GM12878 (cell line): ENCODE measurements at regions not wholly inside any gene's neighbourhood (a gene's known extent, or its start where the extent isn't known, plus 50 kb on each side); places are given as distances from the start of the nearest gene placed in this dataset.

Source experiments
- ATAC-seq: fragments of 200-7000 bp; cut with Tn5 transposase; 3 replicates; pipeline ENCODE4 v1.9.1; 2020; ENCODE audit warnings: mild to moderate bottlenecking, moderate library complexity
- BruUV-seq: library from RNA; stranded (reverse); fragments of 400-500 nt; replicated peaks from 2 replicates; lab custom pipeline; 2021; lab: Mats Ljungman, UMichigan
- CTCF ChIA-PET: fragments of 300-600 bp; sonication (Branson Sonifier 250); formaldehyde crosslinking; extraction: SDS; loops from one replicate; lab custom pipeline; 2021; ENCODE audit warnings: inconsistent platforms; lab: Yijun Ruan, JAX
- POLR2A ChIA-PET: fragments of 350-600 bp; formaldehyde crosslinking; extraction: SDS; loops from one replicate; lab custom pipeline; 2021; ENCODE audit warnings: inconsistent platforms; lab: Charles Lee
- RAD21 ChIA-PET: fragments of 300-600 bp; sonication (Branson Sonifier 250); formaldehyde crosslinking; loops from one replicate; lab custom pipeline; 2023; ENCODE audit warnings: antibody characterized with exemption; ENCODE audit not compliant: unreplicated experiment; lab: Charles Lee
- SMC1A ChIA-PET: fragments of 300-600 bp; sonication (Branson Sonifier 250); formaldehyde crosslinking; loops from one replicate; lab custom pipeline; 2023; ENCODE audit not compliant: unreplicated experiment, uncharacterized antibody; lab: Charles Lee
- DNase-seq: peaks from one replicate; pipeline ENCODE4 v3.0.0-alpha.2; 2011; ENCODE audit warnings: low read depth, low spot score
- FAIRE-seq: peaks from 3 replicates; lab custom pipeline; 2011; peaks lifted over from hg19 to GRCh38; lab: Jason Lieb, UNC
- H2AFZ ChIP-seq: 2 replicates; pipeline ENCODE4 v1.6.0; 2011; ENCODE audit warnings: low read depth, low read length, control low read depth; ENCODE audit not compliant: control insufficient read depth
- H3K27ac ChIP-seq: 2 replicates; pipeline ENCODE4 v1.5.1; 2011; ENCODE audit warnings: control low read depth; ENCODE audit not compliant: control insufficient read depth, insufficient read depth
- H3K27me3 ChIP-seq, 2 experiments: replicated peaks in 1 of 2; 2 replicates each; pipeline versions ENCODE4 v1.6.0 to v1.6.1; 2011; ENCODE audit warnings: low read length in 1 of 2; ENCODE audit not compliant: control insufficient read depth in 2 of 2, insufficient read depth in 2 of 2
- H3K36me3 ChIP-seq, 2 experiments: 2 replicates each; pipeline ENCODE4 v1.5.1; 2011; ENCODE audit warnings: low read length in 1 of 2; ENCODE audit not compliant: control insufficient read depth in 2 of 2, insufficient read depth in 2 of 2
- H3K4me1 ChIP-seq: 2 replicates; pipeline ENCODE4 v1.6.1; 2011; ENCODE audit warnings: mild to moderate bottlenecking, low read length, moderate library complexity, mixed read lengths; ENCODE audit not compliant: control insufficient read depth, insufficient read depth
- H3K4me2 ChIP-seq: 2 replicates; pipeline ENCODE4 v1.6.0; 2011; ENCODE audit warnings: control low read depth; ENCODE audit not compliant: control insufficient read depth, insufficient read depth
- H3K4me3 ChIP-seq: fragments of 200-600 bp; sonication (generic); 2 replicates; pipeline ENCODE4 v1.5.1; 2016
- H3K79me2 ChIP-seq: 2 replicates; pipeline ENCODE4 v1.6.0; 2011; ENCODE audit warnings: low read length; ENCODE audit not compliant: control insufficient read depth, insufficient read depth
- H3K9ac ChIP-seq: 2 replicates; pipeline ENCODE4 v1.8.0; 2011; ENCODE audit warnings: low read length, control low read depth, mixed read lengths; ENCODE audit not compliant: control insufficient read depth, insufficient read depth
- H3K9me3 ChIP-seq: replicated peaks from 3 replicates; pipeline ENCODE4 v1.5.1; 2011; ENCODE audit warnings: mild to moderate bottlenecking, low read length; ENCODE audit not compliant: control insufficient read depth, insufficient read depth
- H4K20me1 ChIP-seq: 2 replicates; pipeline ENCODE4 v1.6.0; 2011; ENCODE audit not compliant: control insufficient read depth, insufficient read depth
- CBX3 ChIP-seq: fragments of 200-600 bp; sonication (generic); IDR thresholded peaks from 2 replicates; pipeline ENCODE4 v1.6.1; 2016; ENCODE audit warnings: low read depth, borderline replicate concordance
- CEBPB ChIP-seq, 2 experiments: fragments of 150-350 bp in 1 of 2; IDR thresholded peaks; 2 replicates each; pipeline ENCODE4 v1.6.1; 2012 to 2014; ENCODE audit warnings: low read depth in 2 of 2, low read length in 2 of 2, borderline replicate concordance in 1 of 2, inconsistent platforms in 1 of 2
- DPF2 ChIP-seq: fragments of 450-650 bp; IDR thresholded peaks from 2 replicates; pipeline ENCODE4 v1.6.1; 2017; ENCODE audit warnings: mild to moderate bottlenecking
- EP300 ChIP-seq, 2 experiments: fragments of 150-350 bp in 1 of 2; IDR thresholded peaks; 2 replicates each; pipeline ENCODE4 v1.6.1; 2011 to 2012; ENCODE audit warnings: low read depth in 2 of 2, low read length in 2 of 2, borderline replicate concordance in 1 of 2, improper control_type of control experiment in 1 of 2, inconsistent platforms in 1 of 2; ENCODE audit not compliant: control insufficient read depth in 1 of 2
- FOXM1 ChIP-seq: IDR thresholded peaks from 2 replicates; pipeline ENCODE4 v1.6.1; 2012; ENCODE audit warnings: low read depth, mild to moderate bottlenecking, inconsistent platforms, low read length, moderate library complexity
- IRF4 ChIP-seq: IDR thresholded peaks from 2 replicates; pipeline ENCODE4 v1.6.1; 2011; ENCODE audit warnings: low read depth, low read length
- JUND ChIP-seq: IDR thresholded peaks from 2 replicates; pipeline ENCODE4 v1.6.1; 2012; ENCODE audit warnings: low read depth, mild to moderate bottlenecking, low read length, improper control_type of control experiment, moderate library complexity
- PAX8 ChIP-seq: fragments of 450-650 bp; IDR thresholded peaks from 2 replicates; pipeline ENCODE4 v1.6.1; 2017; ENCODE audit warnings: mild to moderate bottlenecking, moderate library complexity
- POLR2AphosphoS2 ChIP-seq: IDR thresholded peaks from 2 replicates; pipeline ENCODE4 v1.6.1; 2011; ENCODE audit warnings: low read depth, mild to moderate bottlenecking, low read length, improper control_type of control experiment, moderate library complexity
- RUNX3 ChIP-seq: IDR thresholded peaks from 2 replicates; pipeline ENCODE4 v1.6.1; 2012; ENCODE audit warnings: low read length, inconsistent platforms
- TBL1XR1 ChIP-seq: IDR thresholded peaks from 2 replicates; pipeline ENCODE4 v1.6.1; 2012; ENCODE audit warnings: low read depth, low read length, improper control_type of control experiment
- TCF7 ChIP-seq: IDR thresholded peaks from 2 replicates; pipeline ENCODE4 v1.6.1; 2014; ENCODE audit warnings: antibody characterized with exemption, borderline replicate concordance
- WGBS: methylation state at CpG from one replicate; pipeline ENCODE4 v1.1.6; 2016; ENCODE audit warnings: low lambda C conversion rate; ENCODE audit not compliant: insufficient replicate concordance, insufficient coverage; ENCODE audit errors: missing lambda C conversion rate; 5-methylcytosine and 5-hydroxymethylcytosine counted together
- in situ Hi-C: fragments of 300-500 bp; cut with MboI; formaldehyde crosslinking; loops from 9 replicates; pipeline ENCODE4 v1.14.3; 2018; ENCODE audit warnings: mixed read lengths
- intact Hi-C: fragments of 100-400 bp; cut with micrococcal nuclease; formaldehyde crosslinking; loops from one replicate; pipeline ENCODE4 v1.14.2; 2022; ENCODE audit not compliant: unreplicated experiment
- TF ChIP-seq, protein P1 (sequence below): IDR thresholded peaks from 2 replicates; pipeline ENCODE4 v1.6.1; 2012; ENCODE audit warnings: improper control_type of control experiment, low read depth, low read length; ENCODE audit not compliant: insufficient replicate concordance
- TF ChIP-seq, protein P2 (sequence below): IDR thresholded peaks from 2 replicates; pipeline ENCODE4 v1.6.1; 2012; ENCODE audit warnings: low read depth, low read length, improper control_type of control experiment

DNA sequence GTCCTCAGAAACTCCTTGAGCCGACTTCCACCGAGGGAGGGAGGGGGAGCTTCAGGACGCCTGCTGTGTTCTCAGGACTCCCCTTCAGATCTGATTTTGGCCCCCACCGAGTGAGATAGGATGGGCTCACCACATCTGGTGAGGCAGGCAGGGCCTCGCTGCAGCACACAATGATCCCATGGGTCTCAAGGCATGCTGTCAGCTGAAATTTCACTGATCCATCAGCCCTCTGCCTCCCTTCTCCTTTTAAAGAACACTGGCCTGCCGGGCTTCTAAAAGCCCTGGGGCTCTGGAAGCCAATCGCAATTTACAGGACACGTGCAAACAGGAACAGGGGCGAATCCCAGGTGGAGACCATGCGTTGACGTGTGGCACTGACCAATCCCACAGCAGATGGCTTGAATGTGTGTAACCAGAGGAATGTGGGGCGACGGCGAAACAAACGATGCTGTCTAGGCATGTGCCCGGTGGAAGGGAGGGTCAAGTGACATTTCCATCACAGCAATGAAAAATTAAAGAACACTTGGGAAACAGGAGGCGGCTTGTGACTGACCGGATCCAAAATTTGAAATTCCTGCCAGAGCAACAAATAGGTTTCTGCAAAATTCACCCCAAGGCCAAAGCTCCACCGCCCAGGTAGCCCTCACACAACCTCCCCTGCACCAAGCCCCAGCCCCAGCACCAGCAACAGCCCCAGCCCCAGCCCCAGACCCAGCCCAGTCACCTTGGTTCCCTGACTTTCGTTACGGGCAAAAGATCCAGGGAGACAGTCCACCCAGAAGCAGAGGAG lies 167.1 kb upstream of the ZNF337 start:
- CTCF ChIA-PET, result no interaction called here
- Histone ChIP-seq H3K79me2 (no peaks in the 10 kb centered on the region), H3K27me3 (no peaks in the 10 kb centered on the region; a peak in 2 of 4 replicates), H4K20me1 (no peaks in the 10 kb centered on the region), H3K4me2 (peak overlapping the region; percentile 74), H3K36me3 (no peaks in the 10 kb centered on the region), H3K9ac (no peak overlapping the region), H3K9me3 (no peaks in the 10 kb centered on the region), H3K4me1 (peaks cover 6% of the 10 kb centered on the region), H2AFZ (peak overlapping the region; percentile 58), H3K4me3 (peak overlapping the region; percentile 37; the same call in 1 of the 2 replicates), H3K27ac (no peak overlapping the region)
- no peak for DNase-seq
- BruUV-seq, result no TSS peak
- TF ChIP-seq JUND (no peak), IRF4 (no peak), DPF2 (no peak), RUNX3 (no peak), EP300 (IDR thresholded peaks at IDR 0.05; ENCODE audit: borderline replicate concordance in 1 of 2, control insufficient read depth in 1 of 2, low read depth in 2 of 2, low read length in 2 of 2) (no peak), TBL1XR1 (no peak), CEBPB (IDR thresholded peaks at IDR 0.05; ENCODE audit: borderline replicate concordance in 1 of 2, low read depth in 2 of 2, low read length in 2 of 2) (no peak), CBX3 (no peak), POLR2AphosphoS2 (no peak), FOXM1 (no peak), PAX8 (no peak), TCF7 (no peak)
- TF ChIP-seq, protein P1, sequence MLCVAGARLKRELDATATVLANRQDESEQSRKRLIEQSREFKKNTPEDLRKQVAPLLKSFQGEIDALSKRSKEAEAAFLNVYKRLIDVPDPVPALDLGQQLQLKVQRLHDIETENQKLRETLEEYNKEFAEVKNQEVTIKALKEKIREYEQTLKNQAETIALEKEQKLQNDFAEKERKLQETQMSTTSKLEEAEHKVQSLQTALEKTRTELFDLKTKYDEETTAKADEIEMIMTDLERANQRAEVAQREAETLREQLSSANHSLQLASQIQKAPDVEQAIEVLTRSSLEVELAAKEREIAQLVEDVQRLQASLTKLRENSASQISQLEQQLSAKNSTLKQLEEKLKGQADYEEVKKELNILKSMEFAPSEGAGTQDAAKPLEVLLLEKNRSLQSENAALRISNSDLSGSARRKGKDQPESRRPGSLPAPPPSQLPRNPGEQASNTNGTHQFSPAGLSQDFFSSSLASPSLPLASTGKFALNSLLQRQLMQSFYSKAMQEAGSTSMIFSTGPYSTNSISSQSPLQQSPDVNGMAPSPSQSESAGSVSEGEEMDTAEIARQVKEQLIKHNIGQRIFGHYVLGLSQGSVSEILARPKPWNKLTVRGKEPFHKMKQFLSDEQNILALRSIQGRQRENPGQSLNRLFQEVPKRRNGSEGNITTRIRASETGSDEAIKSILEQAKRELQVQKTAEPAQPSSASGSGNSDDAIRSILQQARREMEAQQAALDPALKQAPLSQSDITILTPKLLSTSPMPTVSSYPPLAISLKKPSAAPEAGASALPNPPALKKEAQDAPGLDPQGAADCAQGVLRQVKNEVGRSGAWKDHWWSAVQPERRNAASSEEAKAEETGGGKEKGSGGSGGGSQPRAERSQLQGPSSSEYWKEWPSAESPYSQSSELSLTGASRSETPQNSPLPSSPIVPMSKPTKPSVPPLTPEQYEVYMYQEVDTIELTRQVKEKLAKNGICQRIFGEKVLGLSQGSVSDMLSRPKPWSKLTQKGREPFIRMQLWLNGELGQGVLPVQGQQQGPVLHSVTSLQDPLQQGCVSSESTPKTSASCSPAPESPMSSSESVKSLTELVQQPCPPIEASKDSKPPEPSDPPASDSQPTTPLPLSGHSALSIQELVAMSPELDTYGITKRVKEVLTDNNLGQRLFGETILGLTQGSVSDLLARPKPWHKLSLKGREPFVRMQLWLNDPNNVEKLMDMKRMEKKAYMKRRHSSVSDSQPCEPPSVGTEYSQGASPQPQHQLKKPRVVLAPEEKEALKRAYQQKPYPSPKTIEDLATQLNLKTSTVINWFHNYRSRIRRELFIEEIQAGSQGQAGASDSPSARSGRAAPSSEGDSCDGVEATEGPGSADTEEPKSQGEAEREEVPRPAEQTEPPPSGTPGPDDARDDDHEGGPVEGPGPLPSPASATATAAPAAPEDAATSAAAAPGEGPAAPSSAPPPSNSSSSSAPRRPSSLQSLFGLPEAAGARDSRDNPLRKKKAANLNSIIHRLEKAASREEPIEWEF, result no peak
- TF ChIP-seq, protein P2, sequence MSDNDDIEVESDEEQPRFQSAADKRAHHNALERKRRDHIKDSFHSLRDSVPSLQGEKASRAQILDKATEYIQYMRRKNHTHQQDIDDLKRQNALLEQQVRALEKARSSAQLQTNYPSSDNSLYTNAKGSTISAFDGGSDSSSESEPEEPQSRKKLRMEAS, result no peak
- SMC1A ChIA-PET, result no interaction called here
- RAD21 ChIA-PET, result no interaction called here
- FAIRE-seq, result no peak
- 32% methylated on average over 19 of the region's 21 CpGs for WGBS
- intact Hi-C loops, result no loop called here
- in situ Hi-C loops, result no loop called here
- no peak for ATAC-seq
- POLR2A ChIA-PET, result no interaction called here
